SHP77 (cell line): ENCODE measurements at regions not wholly inside any gene's neighbourhood (a gene's known extent, or its start where the extent isn't known, plus 50 kb on each side); places are given as distances from the start of the nearest gene placed in this dataset.

Experiments used
- DNase-seq, 2 experiments: peaks; one replicate each; lab custom pipeline; 2025; lab: John Stamatoyannopoulos, UW

- DNase-seq, result no peak
Measured at GRCh38 chr4:181181331-181181730, 1061.9 kb upstream of the TENM3 start.

DNA sequence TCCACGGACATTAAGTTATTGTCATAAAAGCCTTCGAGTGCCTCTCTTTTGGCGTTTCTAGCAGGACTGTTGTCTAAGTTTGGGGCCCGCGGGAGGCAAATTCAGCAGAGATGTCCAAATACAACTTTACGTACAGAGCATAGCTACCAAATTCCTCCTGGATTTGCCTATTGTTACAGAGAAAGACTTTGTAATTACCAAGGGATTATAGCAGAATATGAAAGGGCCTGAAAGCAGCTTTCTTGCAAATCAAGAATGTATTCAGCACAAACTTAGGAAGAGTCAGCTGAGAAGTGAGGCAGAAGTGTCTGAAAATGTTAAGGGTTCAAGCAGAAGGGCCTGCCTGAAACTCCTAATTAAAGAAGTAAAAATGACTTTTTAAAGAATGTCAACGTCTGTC lies 1053.5 kb upstream of the TENM3 start:
- DNase-seq, result no peak

DNA sequence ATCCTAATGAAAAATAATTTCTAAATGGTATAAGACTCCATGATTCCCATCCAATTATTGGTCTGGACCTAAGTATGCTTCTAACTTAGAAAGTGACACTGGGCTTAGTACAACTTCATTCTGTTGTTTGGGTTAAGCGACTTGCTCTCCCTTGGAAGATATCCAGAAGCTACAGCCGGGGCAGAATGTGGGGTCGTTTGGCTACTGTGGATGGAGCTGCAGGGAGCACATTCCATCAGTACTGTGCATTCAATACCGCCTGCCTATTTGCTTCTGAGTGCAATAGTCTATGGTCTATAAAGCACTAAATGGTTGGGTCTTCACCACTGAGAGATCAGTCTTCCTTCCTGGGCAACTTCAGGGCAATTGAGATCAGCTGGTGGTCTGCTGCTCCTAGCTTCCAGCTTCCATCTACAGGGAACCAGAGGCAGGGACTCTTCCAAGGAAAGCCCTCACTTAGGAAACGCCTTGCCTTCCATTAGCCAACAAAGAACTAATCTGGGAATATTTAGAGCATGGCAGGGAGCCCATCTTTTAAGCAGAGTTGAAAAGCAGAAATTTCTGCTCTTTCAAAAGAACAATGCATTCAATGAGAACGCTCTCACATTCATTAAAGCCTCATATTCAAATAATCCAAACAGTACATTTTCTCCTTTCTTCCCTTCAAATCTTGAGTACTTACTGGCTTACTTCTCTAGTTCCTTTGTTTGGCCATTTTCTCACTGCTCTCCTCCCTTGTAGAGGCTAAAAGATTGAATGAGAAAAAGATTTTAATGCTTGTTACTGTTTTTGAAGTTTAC lies 1049.9 kb upstream of the TENM3 start:
- DNase-seq, result no peak

DNA sequence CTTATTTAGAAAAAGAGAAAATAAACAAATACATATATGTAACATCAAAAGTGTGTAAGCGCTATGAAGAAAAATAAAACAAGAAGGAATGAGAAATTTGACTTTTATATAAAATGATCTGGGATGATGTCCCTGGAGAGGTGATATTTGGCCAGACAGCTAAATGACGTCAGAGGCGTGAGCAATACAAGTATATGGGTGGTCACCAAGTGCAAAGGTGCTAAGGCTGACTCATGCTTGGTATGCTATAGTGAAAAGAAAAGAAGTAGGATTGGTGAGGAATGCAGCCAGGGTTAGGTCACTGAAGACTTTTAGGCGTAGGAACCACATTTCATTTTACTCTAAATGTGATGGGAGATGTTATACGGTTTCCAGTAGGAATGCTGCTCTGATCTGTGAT lies 1049.1 kb upstream of the TENM3 start:
- DNase-seq, result no peak

GRCh38 chr4:181200076-181200475 lies 1043.1 kb upstream of the TENM3 start:
- DNase-seq, result no peak

- no peak for DNase-seq
Measured at GRCh38 chr4:181202240-181202639, 1041.0 kb upstream of the TENM3 start.

DNA sequence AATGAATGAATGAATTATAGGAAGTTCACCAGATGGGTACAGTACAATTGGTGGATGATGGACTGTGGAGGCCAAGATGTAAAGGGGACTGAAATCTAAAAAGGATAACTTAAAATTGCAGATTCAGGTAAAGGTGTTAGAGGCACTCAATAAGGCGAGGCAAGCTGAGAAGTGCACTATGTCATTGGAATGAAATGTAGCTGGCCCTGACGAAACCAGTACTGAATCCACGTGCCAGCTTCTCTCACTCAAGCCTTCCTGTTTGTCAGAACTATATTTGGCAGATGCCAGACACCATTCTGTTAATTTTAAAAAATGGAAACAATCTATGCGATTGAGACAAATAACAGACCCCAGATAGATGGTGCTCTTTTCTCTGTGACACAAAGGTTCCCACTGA lies 1039.1 kb upstream of the TENM3 start:
- no peak for DNase-seq

- DNase-seq, result no peak
Measured at GRCh38 chr4:181213551-181213950, 1029.7 kb upstream of the TENM3 start.

DNA sequence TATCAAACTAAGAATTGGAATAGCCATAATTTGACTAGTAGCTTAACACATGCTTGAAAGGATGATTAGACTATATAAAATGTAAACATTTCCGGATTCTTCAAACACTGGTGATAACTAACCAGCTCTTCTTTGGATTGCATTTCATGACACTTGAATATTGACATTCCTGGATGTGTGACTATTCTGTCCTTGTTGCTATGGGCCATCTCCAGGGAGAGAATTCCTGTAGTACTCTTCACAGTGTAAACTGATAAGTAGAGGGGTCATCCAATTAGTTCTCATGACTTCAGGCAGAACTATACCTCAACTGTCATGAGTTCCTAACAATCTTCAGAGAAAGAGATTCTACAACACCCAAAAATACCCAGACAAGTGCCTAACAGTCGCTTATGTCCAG lies 1026.7 kb upstream of the TENM3 start:
- no peak for DNase-seq

DNA sequence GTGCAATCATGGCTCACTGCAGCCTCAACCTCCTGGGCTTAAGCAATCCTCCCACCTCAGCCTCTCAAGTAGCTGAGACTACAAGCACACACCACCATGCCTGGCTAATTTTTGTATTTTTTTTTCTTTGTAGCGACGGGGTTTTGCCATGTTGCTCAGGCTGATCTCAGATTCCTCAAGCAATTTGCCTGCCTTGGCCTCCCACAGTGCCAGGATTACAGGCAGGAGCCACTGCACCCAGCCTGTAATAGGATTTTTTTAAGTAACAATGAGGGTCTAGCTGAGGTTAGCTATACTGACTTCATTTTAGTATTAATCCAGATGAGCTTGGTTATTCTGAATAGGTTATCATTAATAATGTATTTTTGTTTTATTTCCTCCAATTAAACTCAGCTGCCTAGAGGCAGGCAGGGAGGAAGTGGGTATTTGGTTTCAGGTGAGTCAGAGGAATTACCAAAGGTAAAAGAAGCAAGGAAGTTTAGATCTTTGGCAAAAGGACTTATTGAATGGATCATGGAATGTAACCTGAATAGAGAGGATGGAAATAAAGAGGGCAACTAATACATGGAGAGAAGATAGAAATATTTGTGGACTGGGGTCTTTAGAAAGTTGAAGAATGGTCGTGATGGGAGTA lies 1023.3 kb upstream of the TENM3 start:
- DNase-seq, result no peak

DNA sequence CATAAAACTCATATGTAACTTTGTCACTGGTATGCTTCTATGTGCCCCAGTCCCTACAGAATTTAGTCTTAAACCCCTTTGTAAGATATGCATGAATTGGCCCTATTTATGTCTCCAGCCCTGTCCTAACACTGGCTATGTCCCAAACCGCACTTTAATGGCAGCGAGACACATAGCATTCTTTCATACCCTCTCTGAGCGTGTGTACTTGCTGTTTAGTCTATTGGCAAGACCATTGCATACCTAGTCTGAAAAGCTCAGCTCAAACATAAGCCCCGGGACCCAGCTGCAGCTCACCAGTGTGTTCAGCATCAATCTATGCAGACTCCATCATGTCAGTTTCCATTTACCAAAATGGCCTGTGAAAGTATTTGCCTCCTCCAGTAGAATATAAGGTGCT lies 1018.4 kb upstream of the TENM3 start:
- DNase-seq, result no peak

- DNase-seq, result no peak
Measured at GRCh38 chr4:181225616-181226261, 1017.5 kb upstream of the TENM3 start.

- DNase-seq, result peak; percentile 62 to 77
Measured at GRCh38 chr4:181234951-181235680, 1008.1 kb upstream of the TENM3 start.

DNA sequence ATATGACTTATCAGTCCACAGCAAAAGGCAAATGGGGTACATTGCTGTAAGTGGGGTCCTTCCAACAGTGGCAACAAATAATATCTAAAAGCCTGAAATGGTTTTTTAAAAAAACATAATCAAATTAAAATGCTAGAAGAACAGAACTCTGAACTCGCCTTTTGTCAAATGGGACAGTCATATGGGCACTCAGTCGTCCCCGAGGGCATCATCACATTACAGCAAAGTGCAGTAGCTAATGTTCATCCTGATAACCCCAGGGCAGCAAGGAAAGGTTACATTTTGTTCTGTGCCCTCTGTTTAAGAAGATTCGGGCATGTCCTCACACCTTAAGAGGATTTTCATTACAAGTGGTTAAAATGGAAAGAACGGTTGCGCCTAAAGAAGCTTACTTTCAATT lies 997.9 kb upstream of the TENM3 start:
- DNase-seq, result no peak

DNA sequence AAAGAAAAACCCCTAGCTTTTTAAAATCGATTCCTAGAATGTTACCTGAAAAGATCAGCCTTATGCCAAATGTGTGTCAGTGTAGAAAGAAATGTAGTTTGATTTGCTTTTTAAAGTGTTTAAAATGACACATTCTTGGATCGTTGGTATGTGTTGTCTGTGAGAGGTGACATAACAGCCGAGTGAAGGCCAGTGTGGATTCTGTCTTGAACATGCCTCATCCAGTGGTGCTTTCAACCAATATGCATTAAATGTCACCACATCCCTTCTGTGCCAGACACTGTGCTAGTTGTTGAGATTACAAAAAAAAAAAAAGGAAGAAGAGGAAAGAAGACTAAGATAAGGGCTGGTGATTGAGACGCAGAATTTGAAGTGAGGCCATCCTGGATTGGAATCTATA lies 994.2 kb upstream of the TENM3 start:
- no peak for DNase-seq

GRCh38 chr4:181254771-181255170 lies 988.4 kb upstream of the TENM3 start:
- no peak for DNase-seq

GRCh38 chr4:181258569-181258968 lies 984.6 kb upstream of the TENM3 start:
- DNase-seq, result no peak

- DNase-seq, result no peak
Measured at GRCh38 chr4:181259081-181259709, 984.0 kb upstream of the TENM3 start.

DNA sequence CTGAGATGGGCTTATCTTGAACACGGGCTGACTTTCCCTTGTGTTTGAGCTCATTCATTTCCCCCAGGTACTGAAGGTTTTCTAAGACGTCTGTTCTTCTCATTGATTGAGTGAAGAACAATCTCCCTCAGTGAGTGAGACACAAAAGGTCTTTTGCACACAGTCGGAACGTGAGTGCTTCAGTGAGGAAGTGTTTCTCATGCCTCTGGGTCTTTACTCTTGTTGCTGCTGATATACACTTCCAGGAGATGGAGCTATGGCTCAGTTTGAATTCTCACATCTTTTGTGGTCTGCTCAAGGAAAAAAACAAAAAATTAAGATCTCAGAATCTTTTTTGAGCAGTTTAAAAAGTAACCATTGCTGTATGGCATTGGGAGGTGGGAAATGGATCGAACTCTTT lies 981.9 kb upstream of the TENM3 start:
- no peak for DNase-seq

- no peak for DNase-seq
Measured at GRCh38 chr4:181264893-181265292, 978.3 kb upstream of the TENM3 start.

DNA sequence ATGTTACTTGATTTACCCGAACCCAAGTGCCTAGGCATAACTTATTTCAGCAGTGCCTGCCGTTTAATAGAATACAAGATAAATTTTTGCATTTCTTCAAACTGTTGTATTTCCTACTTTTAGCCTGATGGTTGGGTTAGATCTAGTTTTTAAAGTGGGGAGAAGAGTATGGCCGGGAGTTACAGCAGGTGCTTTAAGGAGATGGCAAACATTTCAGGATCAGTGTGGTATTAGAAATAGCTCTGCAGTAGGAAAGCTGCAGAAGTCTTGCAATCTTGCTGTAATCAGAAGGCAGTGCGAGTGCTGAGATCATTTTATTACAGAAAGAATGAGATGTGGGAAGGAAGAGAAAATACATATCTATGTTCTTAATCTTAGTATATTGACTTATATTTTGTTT lies 977.8 kb upstream of the TENM3 start:
- no peak for DNase-seq

- DNase-seq, result no peak
Measured at GRCh38 chr4:181271116-181271640, 972.0 kb upstream of the TENM3 start.
